ENCODE measurements at regions not wholly inside any gene's neighbourhood (a gene's known extent, or its start where the extent isn't known, plus 50 kb on each side); places are given as distances from the start of the nearest gene placed in this dataset.
"Not testable (repeated sequence)": the region's sequence is repeated elsewhere in the genome, so short reads cannot be mapped to it uniquely, and the experiment has no call there.

GRCh38 chr7:80017101-80017698 lies 117.4 kb upstream of the GNAI1 start:
- no peak for TF ChIP-seq POLR2A (IDR thresholded peaks at IDR 0.05)
- TF ChIP-seq, protein P1, sequence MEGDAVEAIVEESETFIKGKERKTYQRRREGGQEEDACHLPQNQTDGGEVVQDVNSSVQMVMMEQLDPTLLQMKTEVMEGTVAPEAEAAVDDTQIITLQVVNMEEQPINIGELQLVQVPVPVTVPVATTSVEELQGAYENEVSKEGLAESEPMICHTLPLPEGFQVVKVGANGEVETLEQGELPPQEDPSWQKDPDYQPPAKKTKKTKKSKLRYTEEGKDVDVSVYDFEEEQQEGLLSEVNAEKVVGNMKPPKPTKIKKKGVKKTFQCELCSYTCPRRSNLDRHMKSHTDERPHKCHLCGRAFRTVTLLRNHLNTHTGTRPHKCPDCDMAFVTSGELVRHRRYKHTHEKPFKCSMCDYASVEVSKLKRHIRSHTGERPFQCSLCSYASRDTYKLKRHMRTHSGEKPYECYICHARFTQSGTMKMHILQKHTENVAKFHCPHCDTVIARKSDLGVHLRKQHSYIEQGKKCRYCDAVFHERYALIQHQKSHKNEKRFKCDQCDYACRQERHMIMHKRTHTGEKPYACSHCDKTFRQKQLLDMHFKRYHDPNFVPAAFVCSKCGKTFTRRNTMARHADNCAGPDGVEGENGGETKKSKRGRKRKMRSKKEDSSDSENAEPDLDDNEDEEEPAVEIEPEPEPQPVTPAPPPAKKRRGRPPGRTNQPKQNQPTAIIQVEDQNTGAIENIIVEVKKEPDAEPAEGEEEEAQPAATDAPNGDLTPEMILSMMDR (IDR thresholded peaks at IDR 0.05), result no peak
- intact Hi-C loops (cut with DNase I; ENCODE audit: low total_unique reads), result no loop called here
- DNase-seq (ENCODE audit: low spot score in 2 of 2), result no peak
- 67 to 74% methylated on average over 2 of the region's 2 CpGs for WGBS, 2 donors
- no peak overlapping the region for H3K4me3 ChIP-seq (ENCODE audit: low read depth, poor library complexity, severe bottlenecking)

- no peak overlapping the region for H3K4me3 ChIP-seq (ENCODE audit: low read depth, poor library complexity, severe bottlenecking)
- WGBS, 2 donors, result 80 to 88% methylated on average over 2 of the region's 2 CpGs
- no peak for TF ChIP-seq POLR2A (IDR thresholded peaks at IDR 0.05)
- TF ChIP-seq, protein P1 (IDR thresholded peaks at IDR 0.05), result no peak
- DNase-seq (ENCODE audit: low spot score in 2 of 2), result no peak
- intact Hi-C loops (cut with DNase I; ENCODE audit: low total_unique reads), result no loop called here
Observed at GRCh38 chr7:80014511-80014910, 120.1 kb upstream of the GNAI1 start.

DNA sequence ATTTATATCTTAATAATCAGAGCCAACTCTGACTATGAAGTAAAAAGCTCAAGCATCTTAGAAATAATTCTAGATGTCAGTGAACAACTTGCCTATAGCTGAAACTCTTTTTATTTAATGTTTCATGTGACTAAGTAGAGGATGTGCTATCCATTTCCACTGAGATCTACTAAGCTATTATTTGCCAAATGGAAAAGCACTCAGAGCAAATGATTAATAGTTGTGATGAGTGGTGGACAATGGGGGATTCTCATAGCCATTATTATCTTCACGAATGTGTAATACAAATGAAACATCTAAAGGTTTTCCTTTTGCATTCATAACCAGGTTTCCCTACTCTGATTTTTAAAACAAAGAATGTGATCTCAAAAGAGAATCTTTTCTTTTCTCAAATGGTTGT lies 126.6 kb upstream of the GNAI1 start:
- H3K4me3 ChIP-seq (ENCODE audit: low read depth, poor library complexity, severe bottlenecking), result no peak overlapping the region
- intact Hi-C loops (cut with DNase I; ENCODE audit: low total_unique reads), result no loop called here
- 58 to 61% methylated on average over 1 of the region's 1 CpG for WGBS, 2 donors
- no peak for TF ChIP-seq POLR2A (IDR thresholded peaks at IDR 0.05)
- TF ChIP-seq, protein P1 (IDR thresholded peaks at IDR 0.05), result no peak
- DNase-seq (ENCODE audit: low spot score in 2 of 2), result no peak

GRCh38 chr7:80002865-80003264 lies 131.8 kb upstream of the GNAI1 start:
- intact Hi-C loops (cut with DNase I; ENCODE audit: low total_unique reads), result no loop called here
- TF ChIP-seq, protein P1 (IDR thresholded peaks at IDR 0.05), result no peak
- no peak for DNase-seq (ENCODE audit: low spot score in 2 of 2)
- H3K4me3 ChIP-seq (ENCODE audit: low read depth, poor library complexity, severe bottlenecking), result no peak overlapping the region
- WGBS, 2 donors, result 49 to 50% methylated on average over 2 of the region's 2 CpGs

DNA sequence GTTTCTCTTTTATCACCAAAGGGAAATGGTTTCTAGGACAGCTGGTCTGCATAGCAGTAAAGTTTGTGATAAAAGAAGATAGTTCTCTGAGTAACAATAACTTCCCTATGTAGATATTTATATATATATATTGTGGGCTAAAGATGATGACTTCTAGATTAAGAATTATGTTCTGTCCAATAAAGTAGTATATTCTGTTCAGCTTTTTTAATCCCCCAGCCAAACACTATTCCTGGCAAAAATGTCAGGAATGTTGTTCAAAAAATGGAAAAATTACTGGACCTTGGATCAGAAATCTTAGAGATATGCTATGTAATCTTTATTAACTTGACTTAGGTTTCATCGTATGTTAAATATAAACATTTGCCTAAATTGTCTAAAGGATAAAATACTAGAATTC lies 136.3 kb upstream of the GNAI1 start:
- no peak overlapping the region for H3K4me3 ChIP-seq (ENCODE audit: low read depth, poor library complexity, severe bottlenecking)
- TF ChIP-seq, protein P1 (IDR thresholded peaks at IDR 0.05), result no peak
- TF ChIP-seq POLR2A (IDR thresholded peaks at IDR 0.05), result no peak
- intact Hi-C loops (cut with DNase I; ENCODE audit: low total_unique reads), result no loop called here
- no peak for DNase-seq (ENCODE audit: low spot score in 2 of 2)
- WGBS, 2 donors, result 70 to 76% methylated on average over 1 of the region's 1 CpG

DNA sequence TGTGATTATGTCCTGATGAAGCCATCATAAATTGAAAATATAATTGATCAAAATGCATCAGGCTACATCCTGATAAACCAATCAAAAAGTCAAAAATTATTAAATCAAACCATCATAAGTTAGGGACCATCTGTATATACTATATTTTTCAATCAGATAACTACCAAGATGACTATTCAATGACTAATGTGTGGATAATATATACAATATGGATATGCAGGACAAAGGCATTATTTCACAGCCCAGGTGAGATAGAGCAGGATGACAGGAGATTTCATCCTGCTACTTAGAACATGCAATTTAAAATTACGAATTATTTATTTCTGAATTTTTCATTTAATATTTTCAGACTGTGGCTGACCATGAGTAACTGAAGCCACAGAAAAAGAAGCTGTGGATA lies 137.3 kb upstream of the GNAI1 start:
- no peak for TF ChIP-seq POLR2A (IDR thresholded peaks at IDR 0.05)
- TF ChIP-seq, protein P1 (IDR thresholded peaks at IDR 0.05), result no peak
- intact Hi-C loops (cut with DNase I; ENCODE audit: low total_unique reads), result no loop called here
- H3K4me3 ChIP-seq (ENCODE audit: low read depth, poor library complexity, severe bottlenecking), result no peak overlapping the region
- 88 to 90% methylated on average over 1 of the region's 1 CpG for WGBS, 2 donors
- no peak for DNase-seq (ENCODE audit: low spot score in 2 of 2)

DNA sequence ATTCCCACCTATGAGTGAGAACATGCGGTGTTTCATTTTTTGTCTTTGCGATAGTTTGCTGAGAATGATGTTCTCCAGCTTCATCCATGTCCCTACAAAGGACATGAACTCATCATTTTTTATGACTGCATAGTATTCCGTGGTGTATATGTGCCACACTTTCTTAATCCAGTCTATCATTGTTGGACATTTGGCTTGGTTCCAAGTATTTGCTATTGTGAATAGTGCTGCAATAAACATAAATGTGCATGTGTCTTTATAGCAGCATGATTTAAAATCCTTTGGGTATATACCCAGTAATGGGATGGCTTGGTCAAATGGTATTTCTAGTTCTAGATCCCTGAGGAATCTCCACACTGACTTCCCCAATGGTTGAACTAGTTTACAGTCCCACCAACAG lies 138.9 kb upstream of the GNAI1 start:
- WGBS, 2 donors, result 87 to 95% methylated on average over 3 of the region's 3 CpGs
- DNase-seq (ENCODE audit: low spot score in 2 of 2); intact Hi-C loops (cut with DNase I; ENCODE audit: low total_unique reads); H3K4me3 ChIP-seq (ENCODE audit: low read depth, poor library complexity, severe bottlenecking): not testable (repeated sequence)
